ENCODE measurements at regions not wholly inside any gene's neighbourhood (a gene's known extent, or its start where the extent isn't known, plus 50 kb on each side); places are given as distances from the start of the nearest gene placed in this dataset.
A peak's percentile ranks its signal among the peaks of the same experiment; 100 is the strongest.

DNA sequence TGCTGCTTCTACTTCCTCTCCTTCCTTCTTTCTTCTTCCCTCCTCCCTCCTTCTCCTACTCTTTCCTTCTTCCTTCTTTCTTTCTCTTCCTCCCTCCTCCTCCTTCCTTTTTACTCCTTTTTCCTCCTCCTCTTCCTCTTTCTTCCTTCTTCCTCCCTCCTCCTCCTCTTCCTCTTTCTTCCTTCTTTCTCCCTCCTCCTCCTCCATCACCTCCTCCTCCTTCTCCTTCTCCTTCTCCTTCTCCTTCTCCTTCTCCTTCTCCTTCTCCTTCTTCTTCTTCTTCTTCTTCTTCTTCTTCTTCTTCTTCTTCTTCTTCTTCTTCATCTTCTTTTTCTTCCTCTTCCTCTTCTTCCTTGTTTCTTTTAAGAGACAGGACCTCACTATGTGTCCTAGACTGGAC, 224.0 kb downstream of the NR2F2 start:
- DNase-seq (ENCODE audit: low read depth): no peak
- H3K4me3 ChIP-seq (ENCODE audit: low read depth, low read length): no peak overlapping the region
- TF ChIP-seq, protein P1, sequence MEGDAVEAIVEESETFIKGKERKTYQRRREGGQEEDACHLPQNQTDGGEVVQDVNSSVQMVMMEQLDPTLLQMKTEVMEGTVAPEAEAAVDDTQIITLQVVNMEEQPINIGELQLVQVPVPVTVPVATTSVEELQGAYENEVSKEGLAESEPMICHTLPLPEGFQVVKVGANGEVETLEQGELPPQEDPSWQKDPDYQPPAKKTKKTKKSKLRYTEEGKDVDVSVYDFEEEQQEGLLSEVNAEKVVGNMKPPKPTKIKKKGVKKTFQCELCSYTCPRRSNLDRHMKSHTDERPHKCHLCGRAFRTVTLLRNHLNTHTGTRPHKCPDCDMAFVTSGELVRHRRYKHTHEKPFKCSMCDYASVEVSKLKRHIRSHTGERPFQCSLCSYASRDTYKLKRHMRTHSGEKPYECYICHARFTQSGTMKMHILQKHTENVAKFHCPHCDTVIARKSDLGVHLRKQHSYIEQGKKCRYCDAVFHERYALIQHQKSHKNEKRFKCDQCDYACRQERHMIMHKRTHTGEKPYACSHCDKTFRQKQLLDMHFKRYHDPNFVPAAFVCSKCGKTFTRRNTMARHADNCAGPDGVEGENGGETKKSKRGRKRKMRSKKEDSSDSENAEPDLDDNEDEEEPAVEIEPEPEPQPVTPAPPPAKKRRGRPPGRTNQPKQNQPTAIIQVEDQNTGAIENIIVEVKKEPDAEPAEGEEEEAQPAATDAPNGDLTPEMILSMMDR (conservative IDR thresholded peaks at IDR 0.05; ENCODE audit: low read depth, low read length): no peak

DNA sequence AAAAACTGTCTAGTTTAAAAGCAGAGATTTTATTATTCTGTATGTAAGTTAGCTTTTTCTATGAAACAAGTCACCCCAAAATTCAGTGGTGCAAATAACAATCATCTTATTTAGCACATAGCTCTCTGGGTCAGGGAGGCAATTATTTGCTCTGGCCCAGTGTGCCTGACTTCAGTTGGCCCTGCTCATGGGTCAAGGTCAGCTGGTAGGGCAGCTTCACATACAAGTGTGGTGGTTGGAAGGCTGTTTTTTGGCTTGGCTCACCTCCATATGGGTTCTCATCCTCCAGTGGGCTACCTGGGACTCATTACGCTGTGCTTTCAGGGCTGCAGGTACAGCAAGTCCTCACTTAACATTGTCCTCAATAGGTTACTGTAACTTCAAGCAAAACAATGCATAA, 228.6 kb downstream of the NR2F2 start:
- H3K4me3 ChIP-seq (ENCODE audit: low read depth, low read length): no peak overlapping the region
- TF ChIP-seq, protein P1 (conservative IDR thresholded peaks at IDR 0.05; ENCODE audit: low read depth, low read length): no peak
- DNase-seq (ENCODE audit: low read depth): no peak

DNA sequence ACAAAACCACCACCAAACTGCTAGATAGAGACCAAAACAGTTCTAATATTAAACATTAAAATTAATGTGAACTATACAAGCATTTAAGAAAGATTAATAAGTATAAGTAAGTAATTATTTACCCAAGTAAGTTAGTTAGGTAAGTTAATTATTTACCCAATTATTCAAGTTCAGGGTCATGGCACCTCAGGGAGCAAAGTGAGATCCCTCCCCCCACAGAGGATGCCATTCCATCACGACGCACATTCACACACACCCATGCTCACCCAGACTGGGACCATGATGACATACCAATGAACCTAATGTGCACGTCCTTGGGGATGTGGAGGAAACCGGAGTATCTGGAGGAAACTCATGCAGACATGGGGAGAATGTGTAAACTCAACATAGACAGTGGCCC, 229.1 kb downstream of the NR2F2 start:
- no peak for DNase-seq (ENCODE audit: low read depth)
- no peak overlapping the region for H3K4me3 ChIP-seq (ENCODE audit: low read depth, low read length)
- TF ChIP-seq, protein P1 (conservative IDR thresholded peaks at IDR 0.05; ENCODE audit: low read depth, low read length): no peak

DNA sequence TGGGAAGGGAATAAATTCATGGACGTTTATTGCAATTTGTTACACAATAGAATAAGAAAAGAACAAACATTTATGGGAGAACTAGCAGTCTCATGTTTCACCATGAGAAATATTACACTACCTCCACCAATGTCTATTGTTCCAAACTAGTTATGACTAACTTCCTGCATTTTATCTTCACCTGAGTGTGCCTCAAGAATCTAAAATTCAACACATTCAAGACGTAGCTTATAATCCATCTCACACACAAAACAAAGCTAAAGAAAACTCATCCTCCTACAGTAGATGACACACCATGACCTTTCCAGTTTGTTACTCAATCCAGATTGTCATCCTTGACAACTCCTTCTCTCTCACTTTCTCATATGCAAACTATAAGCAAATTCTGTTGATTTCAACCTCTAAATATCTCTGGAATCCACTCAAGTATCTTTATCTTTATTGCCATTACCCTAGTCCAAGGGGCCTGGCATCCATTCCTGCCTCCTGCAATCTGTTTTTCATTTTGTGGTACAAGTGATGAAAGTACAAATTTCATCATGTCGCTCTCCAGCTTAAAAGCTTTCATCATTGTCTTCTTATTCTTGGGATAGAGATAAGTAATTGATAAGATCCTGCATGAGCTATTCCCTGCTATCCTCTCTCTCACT, 229.9 kb downstream of the NR2F2 start:
- peak; percentile 22 for DNase-seq (ENCODE audit: low read depth)
- no peak overlapping the region for H3K4me3 ChIP-seq (ENCODE audit: low read depth, low read length)
- TF ChIP-seq, protein P1 (conservative IDR thresholded peaks at IDR 0.05; ENCODE audit: low read depth, low read length): no peak

DNA sequence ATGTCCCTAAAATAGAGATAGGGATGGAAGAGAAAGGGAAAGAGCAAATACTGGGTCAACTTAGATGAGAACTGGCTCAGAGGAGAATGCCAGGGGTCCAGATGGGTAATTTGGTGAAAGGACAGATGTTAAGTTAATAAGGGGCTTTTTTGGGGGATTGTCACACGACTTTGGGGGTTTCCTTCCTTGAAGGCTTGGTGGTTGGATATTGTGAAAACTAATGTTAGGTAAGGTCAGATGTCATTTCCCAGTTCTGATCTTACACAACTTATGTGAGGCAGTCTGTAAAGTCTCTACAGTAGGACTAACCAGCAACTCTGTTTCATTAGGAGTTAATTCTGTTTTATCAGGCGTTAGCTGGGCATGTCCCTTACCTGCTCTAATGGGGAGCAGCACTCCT, 231.1 kb downstream of the NR2F2 start:
- no peak for DNase-seq (ENCODE audit: low read depth)
- H3K4me3 ChIP-seq (ENCODE audit: low read depth, low read length): no peak overlapping the region
- TF ChIP-seq, protein P1 (conservative IDR thresholded peaks at IDR 0.05; ENCODE audit: low read depth, low read length): no peak

DNA sequence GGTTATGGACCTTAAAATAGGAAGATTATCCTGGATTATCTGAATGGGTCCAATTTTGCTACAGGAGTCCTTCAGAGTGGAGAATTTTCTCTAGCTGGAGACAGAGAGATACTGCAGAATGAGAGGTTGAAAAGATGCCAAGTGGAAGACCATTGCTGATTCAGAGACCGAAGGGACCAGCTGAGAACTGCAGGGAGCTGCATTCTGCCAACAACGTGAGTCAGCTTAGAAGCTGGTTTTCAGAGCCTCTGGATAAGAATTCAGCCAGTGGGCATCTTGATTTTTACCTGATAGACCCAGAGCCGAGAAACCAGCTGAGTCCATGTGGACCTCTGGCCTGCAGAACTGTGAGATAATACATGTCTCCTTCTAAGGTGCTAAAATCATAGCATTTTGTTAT, 234.0 kb downstream of the NR2F2 start:
- TF ChIP-seq, protein P1 (conservative IDR thresholded peaks at IDR 0.05; ENCODE audit: low read depth, low read length): no peak
- DNase-seq (ENCODE audit: low read depth): peak; percentile 38
- H3K4me3 ChIP-seq (ENCODE audit: low read depth, low read length): no peak overlapping the region

DNA sequence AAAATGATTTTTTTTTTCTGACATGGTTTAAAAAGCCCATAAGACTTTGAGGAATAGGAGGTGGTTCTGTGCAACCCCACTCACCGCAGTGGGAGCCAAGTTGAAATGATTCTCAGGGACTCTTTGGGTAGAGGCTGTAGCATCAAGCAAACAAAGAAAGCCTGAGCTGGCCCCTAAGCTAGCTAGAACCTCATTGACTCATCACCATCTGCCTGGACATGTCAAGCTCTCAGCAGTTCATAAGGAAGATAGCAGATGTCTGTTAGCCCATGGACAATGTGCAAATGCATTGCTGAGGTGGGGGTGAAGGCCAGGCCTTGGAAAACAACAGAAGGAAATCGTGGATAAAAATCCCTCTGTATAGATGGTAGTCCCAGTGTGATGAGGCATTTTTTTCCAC, 234.8 kb downstream of the NR2F2 start:
- H3K4me3 ChIP-seq (ENCODE audit: low read depth, low read length): no peak overlapping the region
- DNase-seq (ENCODE audit: low read depth): peak; percentile 4
- TF ChIP-seq, protein P1 (conservative IDR thresholded peaks at IDR 0.05; ENCODE audit: low read depth, low read length): no peak
